MM.1S (cell line): ENCODE measurements at regions not wholly inside any gene's neighbourhood (a gene's known extent, or its start where the extent isn't known, plus 50 kb on each side); places are given as distances from the start of the nearest gene placed in this dataset.

Experiments
- DNase-seq: peaks from one replicate; pipeline ENCODE4 v3.0.0-alpha.2; 2015
- H2AFZ ChIP-seq: fragments of 300-600 bp; sonication (generic); 2 replicates; pipeline ENCODE4 v1.6.0; 2016; ENCODE audit warnings: antibody characterized with exemption, low read length
- H3F3A ChIP-seq: fragments of 300-600 bp; sonication (generic); 2 replicates; pipeline ENCODE4 v1.6.1; 2016; ENCODE audit warnings: mild to moderate bottlenecking, antibody characterized with exemption, low read length, moderate library complexity, mixed read lengths; ENCODE audit not compliant: insufficient read depth
- H3K27ac ChIP-seq: fragments of 300-600 bp; sonication (generic); 2 replicates; pipeline ENCODE4 v1.5.1; 2016; ENCODE audit warnings: mild to moderate bottlenecking, low read length
- H3K27me3 ChIP-seq: fragments of 300-600 bp; sonication (generic); replicated peaks from 2 replicates; pipeline ENCODE4 v1.6.0; 2016; ENCODE audit warnings: low read length; ENCODE audit not compliant: insufficient read depth
- H3K36me3 ChIP-seq: fragments of 300-600 bp; sonication (generic); replicated peaks from 2 replicates; pipeline ENCODE4 v1.6.1; 2016; ENCODE audit warnings: mild to moderate bottlenecking, low read length, mixed read lengths; ENCODE audit not compliant: insufficient read depth
- H3K4me1 ChIP-seq: fragments of 300-600 bp; sonication (generic); 2 replicates; pipeline ENCODE4 v1.6.1; 2016; ENCODE audit warnings: low read length, mixed read lengths
- H3K4me2 ChIP-seq: fragments of 300-600 bp; sonication (generic); 2 replicates; pipeline ENCODE4 v1.6.0; 2016; ENCODE audit warnings: low read depth, low read length
- H3K4me3 ChIP-seq: fragments of 300-600 bp; sonication (generic); 2 replicates; pipeline ENCODE4 v1.5.1; 2016; ENCODE audit warnings: low read length, mixed read lengths
- H3K79me2 ChIP-seq: fragments of 300-600 bp; sonication (generic); 2 replicates; pipeline ENCODE4 v1.6.1; 2016; ENCODE audit warnings: mixed run types, low read length, mixed read lengths
- H3K9ac ChIP-seq: fragments of 300-600 bp; sonication (generic); 2 replicates; pipeline ENCODE4 v1.6.1; 2016; ENCODE audit warnings: low read length, mixed read lengths
- H3K9me2 ChIP-seq: fragments of 300-600 bp; sonication (generic); replicated peaks from 2 replicates; pipeline ENCODE4 v1.6.1; 2016; ENCODE audit warnings: mild to moderate bottlenecking, low read length, mixed read lengths; ENCODE audit not compliant: insufficient read depth
- H3K9me3 ChIP-seq: fragments of 300-600 bp; sonication (generic); replicated peaks from 2 replicates; pipeline ENCODE4 v1.6.1; 2016; ENCODE audit warnings: mild to moderate bottlenecking, low read length, mixed read lengths; ENCODE audit not compliant: insufficient read depth
- H4K20me1 ChIP-seq: fragments of 300-600 bp; sonication (generic); 2 replicates; pipeline ENCODE4 v1.6.1; 2016; ENCODE audit warnings: mild to moderate bottlenecking, low read length, moderate library complexity, mixed read lengths; ENCODE audit not compliant: insufficient read depth
- CTCF ChIP-seq: fragments of 300-600 bp; sonication (generic); IDR thresholded peaks from 2 replicates; pipeline ENCODE4 v1.5.1; 2016; ENCODE audit warnings: antibody characterized with exemption, low read length, mixed read lengths
- EZH2 ChIP-seq: fragments of 300-600 bp; sonication (generic); optimal IDR thresholded peaks from 2 replicates; pipeline ENCODE3; 2017; ENCODE audit warnings: low read depth, mild to moderate bottlenecking, antibody characterized with exemption, low read length, mixed read lengths
- EZH2phosphoT487 ChIP-seq: fragments of 300-600 bp; sonication (generic); IDR thresholded peaks from 2 replicates; pipeline ENCODE4 v1.6.1; 2018; ENCODE audit warnings: antibody characterized with exemption, low read length

- H3K4me2 ChIP-seq, result no peak overlapping the region
- H3K79me2 ChIP-seq, result no peaks in the 10 kb centered on the region
- DNase-seq, result no peak
- no peaks in the 10 kb centered on the region for H3K9me3 ChIP-seq
- no peaks in the 10 kb centered on the region for H3F3A ChIP-seq
- no peak overlapping the region for H3K4me3 ChIP-seq
- TF ChIP-seq EZH2phosphoT487 (no peak), EZH2 (no peak), CTCF (no peak)
- no peaks in the 10 kb centered on the region for H3K36me3 ChIP-seq
- no peak overlapping the region for H3K27ac ChIP-seq
- H3K9ac ChIP-seq, result no peak overlapping the region
- no peaks in the 10 kb centered on the region for H3K4me1 ChIP-seq
- no peak overlapping the region for H2AFZ ChIP-seq
- H3K9me2 ChIP-seq, result no peaks in the 10 kb centered on the region
- no peaks in the 10 kb centered on the region for H4K20me1 ChIP-seq
- no peaks in the 10 kb centered on the region for H3K27me3 ChIP-seq
Observed at GRCh38 chrX:45540181-45540580, 339.5 kb upstream of the DIPK2B start.

GRCh38 chrX:45537936-45538335, 337.3 kb upstream of the DIPK2B start:
- Histone ChIP-seq H3K9me2 (no peaks in the 10 kb centered on the region), H3K36me3 (no peaks in the 10 kb centered on the region), H3K79me2 (no peaks in the 10 kb centered on the region), H3K9ac (no peak overlapping the region), H3K4me3 (no peak overlapping the region), H3K27me3 (no peaks in the 10 kb centered on the region), H2AFZ (no peak overlapping the region), H3F3A (no peaks in the 10 kb centered on the region), H3K9me3 (no peaks in the 10 kb centered on the region), H3K4me2 (no peak overlapping the region), H3K4me1 (no peaks in the 10 kb centered on the region), H3K27ac (no peak overlapping the region), H4K20me1 (no peaks in the 10 kb centered on the region)
- TF ChIP-seq EZH2phosphoT487, result no peak
- TF ChIP-seq CTCF, result no peak
- no peak for TF ChIP-seq EZH2
- DNase-seq, result no peak

GRCh38 chrX:45527834-45528233, 327.2 kb upstream of the DIPK2B start:
- H3K9ac ChIP-seq, result no peak overlapping the region
- no peak overlapping the region for H3K27ac ChIP-seq
- no peaks in the 10 kb centered on the region for H3F3A ChIP-seq
- no peaks in the 10 kb centered on the region for H3K36me3 ChIP-seq
- no peaks in the 10 kb centered on the region for H3K9me3 ChIP-seq
- H3K79me2 ChIP-seq, result no peaks in the 10 kb centered on the region
- no peak overlapping the region for H2AFZ ChIP-seq
- no peaks in the 10 kb centered on the region for H3K27me3 ChIP-seq
- no peaks in the 10 kb centered on the region for H3K9me2 ChIP-seq
- no peaks in the 10 kb centered on the region for H4K20me1 ChIP-seq
- DNase-seq, result no peak
- no peak overlapping the region for H3K4me3 ChIP-seq
- TF ChIP-seq CTCF (no peak), EZH2 (no peak), EZH2phosphoT487 (no peak)
- no peak overlapping the region for H3K4me2 ChIP-seq
- H3K4me1 ChIP-seq, result no peaks in the 10 kb centered on the region
